HCT116 (cell line): ENCODE measurements at regions not wholly inside any gene's neighbourhood (a gene's known extent, or its start where the extent isn't known, plus 50 kb on each side); places are given as distances from the start of the nearest gene placed in this dataset.

Experiments used
- ATAC-seq: fragments of 200-7000 bp; cut with Tn5 transposase; 2 replicates; pipeline ENCODE4 v1.9.1; 2020; ENCODE audit warnings: mild to moderate bottlenecking, moderate library complexity
- BruUV-seq: library from RNA; stranded (reverse); fragments of 400-500 nt; replicated peaks from 2 replicates; lab custom pipeline; 2021; lab: Mats Ljungman, UMichigan
- CTCF ChIA-PET: fragments of 300-600 bp; sonication (Branson Sonifier 250); formaldehyde crosslinking; loops from one replicate; lab custom pipeline; 2021; ENCODE audit warnings: antibody characterized with exemption; lab: Charles Lee
- POLR2A ChIA-PET: fragments of 300-600, 350-600 bp; sonication (Branson Sonifier 250); formaldehyde crosslinking; loops from one replicate; lab custom pipeline; 2021; ENCODE audit warnings: antibody characterized with exemption; lab: Charles Lee
- RAD21 ChIA-PET, 2 experiments: fragments of 300-600 bp; sonication (Branson Sonifier 250); formaldehyde crosslinking; loops; one replicate each; lab custom pipeline; 2023; ENCODE audit warnings: low total read pairs in 2 of 2; ENCODE audit not compliant: uncharacterized antibody in 2 of 2, unreplicated experiment in 2 of 2, low non-redundant PET in 1 of 2; lab: Charles Lee
- DNase-seq: peaks from one replicate; pipeline ENCODE4 v3.0.0-alpha.2; 2010; ENCODE audit warnings: low read depth, low spot score
- H2AFZ ChIP-seq: fragments of 200-600 bp; shearing (Covaris generic), sonication (generic); 2 replicates; pipeline ENCODE4 v1.6.1; 2017; ENCODE audit warnings: low read depth, mixed run types, mixed read lengths, antibody characterized with exemption, low read length; ENCODE audit not compliant: poor library complexity, severe bottlenecking
- H3K27ac ChIP-seq: 2 replicates; pipeline ENCODE4 v1.5.1; 2012; ENCODE audit warnings: low read depth, low read length
- H3K27me3 ChIP-seq: fragments of 200-600 bp; sonication (generic); 2 replicates; pipeline ENCODE4 v1.6.1; 2016; ENCODE audit warnings: mixed run types, low read length, mixed read lengths; ENCODE audit not compliant: insufficient read depth
- H3K36me3 ChIP-seq, 2 experiments: fragments of 200-500 bp in 1 of 2; fragments of 200-600 bp in 1 of 2; sonication (Bioruptor generic) in 1 of 2; sonication (generic) in 1 of 2; 2 replicates each; pipeline versions ENCODE4 v1.5.1 to v1.6.1; 2014 to 2016; ENCODE audit warnings: low read length in 2 of 2, inconsistent platforms in 1 of 2, mixed read lengths in 1 of 2, mixed run types in 1 of 2; ENCODE audit not compliant: insufficient read depth in 2 of 2, control insufficient read depth in 1 of 2
- H3K4me1 ChIP-seq, 2 experiments: fragments of 200-600 bp in 1 of 2; sonication (generic) in 1 of 2; 2 replicates each; pipeline versions ENCODE4 v1.5.1 to v1.6.1; 2012 to 2017; ENCODE audit warnings: low read length in 2 of 2, inconsistent platforms in 1 of 2, mild to moderate bottlenecking in 1 of 2, mixed read lengths in 1 of 2, mixed run types in 1 of 2, moderate library complexity in 1 of 2; ENCODE audit not compliant: insufficient read depth in 2 of 2, control insufficient read depth in 1 of 2
- H3K4me2 ChIP-seq: fragments of 200-600 bp; sonication (generic); 2 replicates; pipeline ENCODE4 v1.6.1; 2017; ENCODE audit warnings: mixed run types, low read length, mixed read lengths
- H3K4me3 ChIP-seq, 2 experiments: fragments of 200-600 bp in 1 of 2; sonication (generic) in 1 of 2; replicated peaks in 1 of 2; 2 replicates each; pipeline ENCODE4 v1.5.1; 2011 to 2016; ENCODE audit warnings: low read length in 2 of 2, control low read depth in 1 of 2, low read depth in 1 of 2, mild to moderate bottlenecking in 1 of 2, mixed read lengths in 1 of 2, mixed run types in 1 of 2
- H3K79me2 ChIP-seq: fragments of 200-600 bp; sonication (generic); 2 replicates; pipeline ENCODE4 v1.6.1; 2017; ENCODE audit warnings: mild to moderate bottlenecking, mixed run types, low read length, moderate library complexity, mixed read lengths; ENCODE audit not compliant: insufficient read depth
- H3K9ac ChIP-seq: fragments of 200-600 bp; sonication (generic); 2 replicates; pipeline ENCODE4 v1.6.1; 2016; ENCODE audit warnings: low read length, mixed read lengths
- H3K9me2 ChIP-seq: fragments of 200-600 bp; sonication (generic), shearing (Covaris generic); 2 replicates; pipeline ENCODE4 v1.6.1; 2017; ENCODE audit warnings: mixed run types, mild to moderate bottlenecking, moderate library complexity; ENCODE audit not compliant: insufficient read depth
- H3K9me3 ChIP-seq, 2 experiments: fragments of 200-500 bp in 1 of 2; fragments of 200-600 bp in 1 of 2; sonication (Bioruptor generic) in 1 of 2; sonication (generic) in 1 of 2; 2 replicates each; pipeline ENCODE4 v1.6.1; 2014 to 2017; ENCODE audit warnings: low read length in 2 of 2, mixed read lengths in 2 of 2, inconsistent platforms in 1 of 2, low read depth in 1 of 2, mild to moderate bottlenecking in 1 of 2, mixed run types in 1 of 2, moderate library complexity in 1 of 2; ENCODE audit not compliant: control insufficient read depth in 1 of 2, insufficient read depth in 1 of 2
- H4K20me1 ChIP-seq: fragments of 200-600 bp; sonication (generic), shearing (Covaris generic); 2 replicates; pipeline ENCODE4 v1.6.1; 2017; ENCODE audit warnings: mixed run types, mild to moderate bottlenecking, moderate library complexity; ENCODE audit not compliant: insufficient read depth
- CEBPB ChIP-seq: IDR thresholded peaks from 2 replicates; pipeline ENCODE4 v1.6.1; 2012; ENCODE audit warnings: low read depth
- EGR1 ChIP-seq: IDR thresholded peaks from 2 replicates; pipeline ENCODE4 v1.6.1; 2012; ENCODE audit warnings: low read depth
- EZH2 ChIP-seq: fragments of 200-600 bp; sonication (generic); IDR thresholded peaks from 2 replicates; pipeline ENCODE4 v1.6.1; 2017; ENCODE audit warnings: antibody characterized with exemption, mixed run types
- JUND ChIP-seq: IDR thresholded peaks from 2 replicates; pipeline ENCODE4 v1.6.1; 2012
- POLR2A ChIP-seq: IDR thresholded peaks from 2 replicates; pipeline ENCODE4 v1.7.0; 2011; ENCODE audit warnings: borderline replicate concordance; ENCODE audit not compliant: insufficient read depth, insufficient read length; ENCODE audit errors: extremely low read depth
- POLR2AphosphoS5 ChIP-seq: IDR thresholded peaks from 2 replicates; pipeline ENCODE4 v1.6.1; 2011; ENCODE audit warnings: mild to moderate bottlenecking, low read depth, low read length, moderate library complexity
- SP1 ChIP-seq: IDR thresholded peaks from 2 replicates; pipeline ENCODE4 v1.6.1; 2012; ENCODE audit warnings: low read depth
- SRF ChIP-seq: IDR thresholded peaks from 2 replicates; pipeline ENCODE4 v1.6.1; 2012; ENCODE audit warnings: low read depth
- TCF7L2 ChIP-seq: IDR thresholded peaks from 2 replicates; pipeline ENCODE4 v1.7.0; 2011; ENCODE audit warnings: borderline replicate concordance, inconsistent platforms; ENCODE audit not compliant: insufficient read depth, insufficient read length; ENCODE audit errors: extremely low read depth
- YY1 ChIP-seq: IDR thresholded peaks from 2 replicates; pipeline ENCODE4 v1.6.1; 2011; ENCODE audit warnings: low read length, low read depth, moderate library complexity, mild to moderate bottlenecking; ENCODE audit not compliant: insufficient replicate concordance; ENCODE audit errors: extremely low read depth
- ZBTB33 ChIP-seq: IDR thresholded peaks from 2 replicates; pipeline ENCODE4 v1.6.1; 2011; ENCODE audit warnings: mild to moderate bottlenecking, low read length, moderate library complexity; ENCODE audit not compliant: insufficient replicate concordance; ENCODE audit errors: extremely low read depth
- ZFX ChIP-seq: fragments of 450-650 bp; IDR thresholded peaks from 2 replicates; pipeline ENCODE4 v1.6.1; 2017
- intact Hi-C: fragments of 100-400 bp; cut with micrococcal nuclease; formaldehyde crosslinking; loops from 2 replicates; pipeline ENCODE4 v1.10.0; 2022
- TF ChIP-seq, protein P1 (sequence below): IDR thresholded peaks from 2 replicates; pipeline ENCODE4 v1.6.1; 2012
- TF ChIP-seq, protein P2 (sequence below): IDR thresholded peaks from 2 replicates; pipeline ENCODE4 v1.6.1; 2012
- TF ChIP-seq, protein P3 (sequence below): IDR thresholded peaks from 2 replicates; pipeline ENCODE4 v1.6.1; 2012; ENCODE audit warnings: low read depth

DNA sequence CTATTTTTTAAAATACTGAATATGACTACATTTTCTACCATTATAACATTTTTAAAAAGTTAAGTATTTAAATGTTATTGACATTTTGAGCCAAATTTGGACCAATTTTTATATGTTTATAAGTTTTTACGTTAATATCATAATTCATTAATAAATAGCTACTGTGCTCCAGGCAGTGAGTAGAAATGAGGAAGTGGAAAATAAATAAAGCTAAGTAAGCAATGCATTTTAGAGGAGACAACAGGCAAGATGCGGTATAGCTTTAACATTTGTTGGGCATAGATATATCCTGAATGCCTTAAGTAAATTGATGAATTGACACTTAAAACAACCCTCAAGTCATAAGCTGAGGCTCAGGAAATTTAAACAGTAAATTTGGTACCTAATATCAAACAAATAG is 474.8 kb downstream of the PCDH10 start (continued):
- TF ChIP-seq ZBTB33: no peak

- Histone ChIP-seq H3K27ac (no peak overlapping the region), H3K4me3 (no peak overlapping the region), H3K4me2 (no peak overlapping the region), H4K20me1 (no peaks in the 10 kb centered on the region), H3K9me3 (no peaks in the 10 kb centered on the region), H3K9ac (no peak overlapping the region), H3K4me1 (no peaks in the 10 kb centered on the region), H3K79me2 (no peaks in the 10 kb centered on the region), H2AFZ (no peak overlapping the region)
- CTCF ChIA-PET: no interaction called here
- ATAC-seq (no peak), DNase-seq (no peak)
- POLR2A ChIA-PET: no interaction called here
- BruUV-seq: no TSS peak
- TF ChIP-seq EZH2 (no peak), POLR2AphosphoS5 (no peak), EGR1 (no peak)
- TF ChIP-seq, all 23 proteins: peak for 0
- RAD21 ChIA-PET: no interaction called here
- Histone ChIP-seq H3K9me2 (no peaks in the 10 kb centered on the region), H3K36me3 (no peaks in the 10 kb centered on the region), H3K27me3 (no peaks in the 10 kb centered on the region)
- intact Hi-C loops: no loop called here
Observed at GRCh38 chr4:133621628-133622027, 472.5 kb downstream of the PCDH10 start.

DNA sequence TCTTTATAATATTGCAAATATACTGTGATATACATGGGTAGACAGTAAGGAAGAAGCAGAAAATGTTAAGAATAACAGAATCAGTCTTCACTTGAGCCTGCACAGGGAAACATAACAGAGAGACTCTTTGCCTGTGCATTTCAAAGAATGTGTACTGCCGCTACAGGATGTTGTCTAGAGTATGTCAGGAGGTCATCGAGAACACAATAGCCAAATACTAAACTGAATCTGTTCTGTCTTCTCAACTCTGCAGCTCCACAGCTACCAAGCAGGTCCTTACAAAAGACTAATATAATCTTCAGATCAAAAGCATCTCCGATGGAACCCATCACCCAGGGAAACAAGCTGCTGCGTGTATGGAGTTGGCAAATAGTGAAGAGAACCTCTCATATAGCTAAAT is 471.5 kb downstream of the PCDH10 start:
- H3K9ac ChIP-seq: no peak overlapping the region
- POLR2A ChIA-PET: no interaction called here
- H3K4me2 ChIP-seq: no peak overlapping the region
- H3K9me2 ChIP-seq: no peaks in the 10 kb centered on the region
- ATAC-seq: no peak
- intact Hi-C loops: no loop called here
- CTCF ChIA-PET: no interaction called here
- no peaks in the 10 kb centered on the region for H3K9me3 ChIP-seq
- H2AFZ ChIP-seq: no peak overlapping the region
- H3K27me3 ChIP-seq: no peaks in the 10 kb centered on the region
- no peaks in the 10 kb centered on the region for H3K79me2 ChIP-seq
- H3K36me3 ChIP-seq: no peaks in the 10 kb centered on the region
- no peaks in the 10 kb centered on the region for H3K4me1 ChIP-seq
- no peak for DNase-seq
- no peak overlapping the region for H3K4me3 ChIP-seq
- RAD21 ChIA-PET: no interaction called here
- H3K27ac ChIP-seq: no peak overlapping the region
- BruUV-seq: no TSS peak
- no peaks in the 10 kb centered on the region for H4K20me1 ChIP-seq
- TF ChIP-seq, protein P1, sequence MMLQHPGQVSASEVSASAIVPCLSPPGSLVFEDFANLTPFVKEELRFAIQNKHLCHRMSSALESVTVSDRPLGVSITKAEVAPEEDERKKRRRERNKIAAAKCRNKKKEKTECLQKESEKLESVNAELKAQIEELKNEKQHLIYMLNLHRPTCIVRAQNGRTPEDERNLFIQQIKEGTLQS: no peak
- TF ChIP-seq CEBPB (no peak), EZH2 (no peak), SRF (no peak), SP1 (no peak), JUND (no peak), POLR2AphosphoS5 (no peak), TCF7L2 (no peak), ZFX (no peak), POLR2A (no peak), YY1 (no peak)
- TF ChIP-seq, protein P2, sequence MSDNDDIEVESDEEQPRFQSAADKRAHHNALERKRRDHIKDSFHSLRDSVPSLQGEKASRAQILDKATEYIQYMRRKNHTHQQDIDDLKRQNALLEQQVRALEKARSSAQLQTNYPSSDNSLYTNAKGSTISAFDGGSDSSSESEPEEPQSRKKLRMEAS: no peak
- TF ChIP-seq, protein P3, sequence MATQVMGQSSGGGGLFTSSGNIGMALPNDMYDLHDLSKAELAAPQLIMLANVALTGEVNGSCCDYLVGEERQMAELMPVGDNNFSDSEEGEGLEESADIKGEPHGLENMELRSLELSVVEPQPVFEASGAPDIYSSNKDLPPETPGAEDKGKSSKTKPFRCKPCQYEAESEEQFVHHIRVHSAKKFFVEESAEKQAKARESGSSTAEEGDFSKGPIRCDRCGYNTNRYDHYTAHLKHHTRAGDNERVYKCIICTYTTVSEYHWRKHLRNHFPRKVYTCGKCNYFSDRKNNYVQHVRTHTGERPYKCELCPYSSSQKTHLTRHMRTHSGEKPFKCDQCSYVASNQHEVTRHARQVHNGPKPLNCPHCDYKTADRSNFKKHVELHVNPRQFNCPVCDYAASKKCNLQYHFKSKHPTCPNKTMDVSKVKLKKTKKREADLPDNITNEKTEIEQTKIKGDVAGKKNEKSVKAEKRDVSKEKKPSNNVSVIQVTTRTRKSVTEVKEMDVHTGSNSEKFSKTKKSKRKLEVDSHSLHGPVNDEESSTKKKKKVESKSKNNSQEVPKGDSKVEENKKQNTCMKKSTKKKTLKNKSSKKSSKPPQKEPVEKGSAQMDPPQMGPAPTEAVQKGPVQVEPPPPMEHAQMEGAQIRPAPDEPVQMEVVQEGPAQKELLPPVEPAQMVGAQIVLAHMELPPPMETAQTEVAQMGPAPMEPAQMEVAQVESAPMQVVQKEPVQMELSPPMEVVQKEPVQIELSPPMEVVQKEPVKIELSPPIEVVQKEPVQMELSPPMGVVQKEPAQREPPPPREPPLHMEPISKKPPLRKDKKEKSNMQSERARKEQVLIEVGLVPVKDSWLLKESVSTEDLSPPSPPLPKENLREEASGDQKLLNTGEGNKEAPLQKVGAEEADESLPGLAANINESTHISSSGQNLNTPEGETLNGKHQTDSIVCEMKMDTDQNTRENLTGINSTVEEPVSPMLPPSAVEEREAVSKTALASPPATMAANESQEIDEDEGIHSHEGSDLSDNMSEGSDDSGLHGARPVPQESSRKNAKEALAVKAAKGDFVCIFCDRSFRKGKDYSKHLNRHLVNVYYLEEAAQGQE: no peak
